Ishikawa (cell line): ENCODE measurements at regions not wholly inside any gene's neighbourhood (a gene's known extent, or its start where the extent isn't known, plus 50 kb on each side); places are given as distances from the start of the nearest gene placed in this dataset.

Experiments used
- CEBPB ChIP-seq: IDR thresholded peaks from 2 replicates; pipeline ENCODE4 v1.6.1; 2012
- EGR1 ChIP-seq: IDR thresholded peaks from 2 replicates; pipeline ENCODE4 v1.6.1; 2012
- EP300 ChIP-seq: IDR thresholded peaks from 2 replicates; pipeline ENCODE4 v1.6.1; 2012; ENCODE audit warnings: borderline replicate concordance
- FOXM1 ChIP-seq: IDR thresholded peaks from 2 replicates; pipeline ENCODE4 v1.6.1; 2012; ENCODE audit warnings: low read depth, borderline replicate concordance
- NFIC ChIP-seq: IDR thresholded peaks from 2 replicates; pipeline ENCODE4 v1.6.1; 2012
- RAD21 ChIP-seq: IDR thresholded peaks from 2 replicates; pipeline ENCODE4 v1.6.1; 2012; ENCODE audit warnings: low read depth
- TAF1 ChIP-seq: IDR thresholded peaks from 2 replicates; pipeline ENCODE4 v1.6.1; 2012; ENCODE audit warnings: low read depth, mild to moderate bottlenecking
- TEAD4 ChIP-seq: IDR thresholded peaks from 2 replicates; pipeline ENCODE4 v1.6.1; 2012
- YY1 ChIP-seq: IDR thresholded peaks from 2 replicates; pipeline ENCODE4 v1.6.1; 2012; ENCODE audit warnings: low read depth
- TF ChIP-seq, protein P1 (sequence below): IDR thresholded peaks from 2 replicates; pipeline ENCODE4 v1.6.1; 2012
- TF ChIP-seq, protein P2 (sequence below): IDR thresholded peaks from 2 replicates; pipeline ENCODE4 v1.6.1; 2012
- TF ChIP-seq, protein P3 (sequence below): IDR thresholded peaks from 2 replicates; pipeline ENCODE4 v1.6.1; 2012; ENCODE audit warnings: low read depth, mild to moderate bottlenecking

DNA sequence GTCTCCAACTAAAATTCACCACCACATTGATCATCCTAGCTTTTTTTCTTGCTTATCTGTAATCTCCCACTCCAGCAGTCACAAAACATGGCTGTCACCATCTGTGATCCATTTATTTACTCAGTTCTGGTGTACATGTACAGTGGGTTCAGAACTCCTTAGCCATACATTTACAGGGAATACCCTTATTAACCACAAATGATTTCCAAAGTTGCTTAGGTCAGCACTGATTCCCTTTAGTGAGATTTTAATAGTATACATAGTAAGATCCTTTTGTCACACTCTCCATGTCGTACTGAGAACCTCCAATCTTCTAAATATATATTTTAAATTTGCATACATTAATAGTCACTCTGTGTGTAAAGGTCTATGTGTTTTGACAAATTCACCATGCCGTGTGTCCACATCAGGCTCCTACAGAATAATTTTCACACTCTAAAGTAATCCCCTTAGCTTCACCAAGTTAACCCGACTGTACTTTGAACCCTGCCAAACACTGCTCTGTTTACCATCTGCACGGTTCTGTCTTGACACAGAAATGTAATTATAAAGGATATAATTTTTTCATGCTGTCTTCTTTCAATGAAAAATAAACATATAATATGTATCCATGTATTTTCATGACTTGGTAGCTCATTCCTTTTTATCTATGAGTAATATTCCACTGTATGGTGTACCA is 473.6 kb upstream of the ZP4 start:
- TF ChIP-seq YY1, result no peak
- TF ChIP-seq, protein P1, sequence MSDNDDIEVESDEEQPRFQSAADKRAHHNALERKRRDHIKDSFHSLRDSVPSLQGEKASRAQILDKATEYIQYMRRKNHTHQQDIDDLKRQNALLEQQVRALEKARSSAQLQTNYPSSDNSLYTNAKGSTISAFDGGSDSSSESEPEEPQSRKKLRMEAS, result no peak
- TF ChIP-seq EP300, result no peak
- no peak for TF ChIP-seq RAD21
- TF ChIP-seq, protein P2, sequence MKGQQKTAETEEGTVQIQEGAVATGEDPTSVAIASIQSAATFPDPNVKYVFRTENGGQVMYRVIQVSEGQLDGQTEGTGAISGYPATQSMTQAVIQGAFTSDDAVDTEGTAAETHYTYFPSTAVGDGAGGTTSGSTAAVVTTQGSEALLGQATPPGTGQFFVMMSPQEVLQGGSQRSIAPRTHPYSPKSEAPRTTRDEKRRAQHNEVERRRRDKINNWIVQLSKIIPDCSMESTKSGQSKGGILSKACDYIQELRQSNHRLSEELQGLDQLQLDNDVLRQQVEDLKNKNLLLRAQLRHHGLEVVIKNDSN, result no peak
- no peak for TF ChIP-seq CEBPB
- no peak for TF ChIP-seq EGR1
- TF ChIP-seq TAF1, result no peak
- TF ChIP-seq, protein P3, sequence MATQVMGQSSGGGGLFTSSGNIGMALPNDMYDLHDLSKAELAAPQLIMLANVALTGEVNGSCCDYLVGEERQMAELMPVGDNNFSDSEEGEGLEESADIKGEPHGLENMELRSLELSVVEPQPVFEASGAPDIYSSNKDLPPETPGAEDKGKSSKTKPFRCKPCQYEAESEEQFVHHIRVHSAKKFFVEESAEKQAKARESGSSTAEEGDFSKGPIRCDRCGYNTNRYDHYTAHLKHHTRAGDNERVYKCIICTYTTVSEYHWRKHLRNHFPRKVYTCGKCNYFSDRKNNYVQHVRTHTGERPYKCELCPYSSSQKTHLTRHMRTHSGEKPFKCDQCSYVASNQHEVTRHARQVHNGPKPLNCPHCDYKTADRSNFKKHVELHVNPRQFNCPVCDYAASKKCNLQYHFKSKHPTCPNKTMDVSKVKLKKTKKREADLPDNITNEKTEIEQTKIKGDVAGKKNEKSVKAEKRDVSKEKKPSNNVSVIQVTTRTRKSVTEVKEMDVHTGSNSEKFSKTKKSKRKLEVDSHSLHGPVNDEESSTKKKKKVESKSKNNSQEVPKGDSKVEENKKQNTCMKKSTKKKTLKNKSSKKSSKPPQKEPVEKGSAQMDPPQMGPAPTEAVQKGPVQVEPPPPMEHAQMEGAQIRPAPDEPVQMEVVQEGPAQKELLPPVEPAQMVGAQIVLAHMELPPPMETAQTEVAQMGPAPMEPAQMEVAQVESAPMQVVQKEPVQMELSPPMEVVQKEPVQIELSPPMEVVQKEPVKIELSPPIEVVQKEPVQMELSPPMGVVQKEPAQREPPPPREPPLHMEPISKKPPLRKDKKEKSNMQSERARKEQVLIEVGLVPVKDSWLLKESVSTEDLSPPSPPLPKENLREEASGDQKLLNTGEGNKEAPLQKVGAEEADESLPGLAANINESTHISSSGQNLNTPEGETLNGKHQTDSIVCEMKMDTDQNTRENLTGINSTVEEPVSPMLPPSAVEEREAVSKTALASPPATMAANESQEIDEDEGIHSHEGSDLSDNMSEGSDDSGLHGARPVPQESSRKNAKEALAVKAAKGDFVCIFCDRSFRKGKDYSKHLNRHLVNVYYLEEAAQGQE, result no peak
- no peak for TF ChIP-seq TEAD4
- TF ChIP-seq FOXM1, result no peak
- no peak for TF ChIP-seq NFIC
